ENCODE measurements at regions not wholly inside any gene's neighbourhood (a gene's known extent, or its start where the extent isn't known, plus 50 kb on each side); places are given as distances from the start of the nearest gene placed in this dataset.
"Not testable (repeated sequence)": the region's sequence is repeated elsewhere in the genome, so short reads cannot be mapped to it uniquely, and the experiment has no call there.

- no peak for DNase-seq (ENCODE audit: low spot score)
Observed at GRCh38 chr14:86987966-86988365, 1005.0 kb downstream of the GALC start.

- DNase-seq (ENCODE audit: low spot score), result no peak
Observed at GRCh38 chr14:86973177-86973576, 1019.8 kb downstream of the GALC start.

- no peak for DNase-seq (ENCODE audit: low spot score)
Observed at GRCh38 chr14:86971292-86971691, 1021.7 kb downstream of the GALC start.

GRCh38 chr14:86961106-86961716, 1031.8 kb downstream of the GALC start:
- peak; percentile 4 for DNase-seq (ENCODE audit: low spot score)

- no peak for DNase-seq (ENCODE audit: low spot score)
Observed at GRCh38 chr14:86955771-86956354, 1037.1 kb downstream of the GALC start.

- DNase-seq (ENCODE audit: low spot score), result no peak
Observed at GRCh38 chr14:86954623-86955022, 1038.4 kb downstream of the GALC start.

- DNase-seq (ENCODE audit: low spot score), result no peak
Observed at GRCh38 chr14:86946446-86946845, 1046.5 kb downstream of the GALC start.

GRCh38 chr14:86944434-86944833, 1048.5 kb downstream of the GALC start:
- DNase-seq (ENCODE audit: low spot score), result no peak

- DNase-seq (ENCODE audit: low spot score), result no peak
Observed at GRCh38 chr14:86943391-86944365, 1049.3 kb downstream of the GALC start.

GRCh38 chr14:86942936-86943335, 1050.0 kb downstream of the GALC start:
- DNase-seq (ENCODE audit: low spot score), result no peak

GRCh38 chr14:86940106-86940505, 1052.9 kb downstream of the GALC start:
- DNase-seq (ENCODE audit: low spot score), result no peak

GRCh38 chr14:86938320-86938719, 1054.7 kb downstream of the GALC start:
- peak; percentile 14 for DNase-seq (ENCODE audit: low spot score)

- no peak for DNase-seq (ENCODE audit: low spot score)
Observed at GRCh38 chr14:86936556-86936955, 1056.4 kb downstream of the GALC start.

GRCh38 chr14:86935241-86935885, 1057.6 kb downstream of the GALC start:
- DNase-seq (ENCODE audit: low spot score), result no peak

GRCh38 chr14:86933958-86934595, 1058.9 kb downstream of the GALC start:
- DNase-seq (ENCODE audit: low spot score), result no peak

- DNase-seq (ENCODE audit: low spot score), result no peak
Observed at GRCh38 chr14:86933460-86933859, 1059.5 kb downstream of the GALC start.

GRCh38 chr14:86915406-86915805, 1077.6 kb downstream of the GALC start:
- DNase-seq (ENCODE audit: low spot score), result no peak

- no peak for DNase-seq (ENCODE audit: low spot score)
Observed at GRCh38 chr14:86912709-86913108, 1080.3 kb downstream of the GALC start.

- DNase-seq (ENCODE audit: low spot score), result no peak
Observed at GRCh38 chr14:86911486-86911885, 1081.5 kb downstream of the GALC start.

- not testable (repeated sequence) for DNase-seq (ENCODE audit: low spot score)
Observed at GRCh38 chr14:86905386-86905926, 1087.5 kb downstream of the GALC start.

GRCh38 chr14:86902176-86902950, 1090.6 kb downstream of the GALC start:
- DNase-seq (ENCODE audit: low spot score), result no peak

Data from HuH-7.5 (cell line).